GM19023 (cell line): ENCODE measurements at regions not wholly inside any gene's neighbourhood (a gene's known extent, or its start where the extent isn't known, plus 50 kb on each side); places are given as distances from the start of the nearest gene placed in this dataset.

Experiments
- ATAC-seq: cut with Tn5 transposase; IDR thresholded peaks from one replicate; pipeline ENCODE4 v1.9.1; 2021; ENCODE audit warnings: mild to moderate bottlenecking, moderate library complexity; ENCODE audit not compliant: unreplicated experiment

GRCh38 chr2:187143537-187143936, 294.6 kb upstream of the ZSWIM2 start:
- no peak for ATAC-seq

- ATAC-seq: no peak
Measured at GRCh38 chr2:187139469-187139868, 290.5 kb upstream of the ZSWIM2 start.

- ATAC-seq: no peak
Measured at GRCh38 chr2:187138265-187138664, 289.3 kb upstream of the ZSWIM2 start.

GRCh38 chr2:187136646-187137045, 287.7 kb upstream of the ZSWIM2 start:
- ATAC-seq: no peak

- ATAC-seq: no peak
Measured at GRCh38 chr2:187134306-187134705, 285.3 kb upstream of the ZSWIM2 start.

DNA sequence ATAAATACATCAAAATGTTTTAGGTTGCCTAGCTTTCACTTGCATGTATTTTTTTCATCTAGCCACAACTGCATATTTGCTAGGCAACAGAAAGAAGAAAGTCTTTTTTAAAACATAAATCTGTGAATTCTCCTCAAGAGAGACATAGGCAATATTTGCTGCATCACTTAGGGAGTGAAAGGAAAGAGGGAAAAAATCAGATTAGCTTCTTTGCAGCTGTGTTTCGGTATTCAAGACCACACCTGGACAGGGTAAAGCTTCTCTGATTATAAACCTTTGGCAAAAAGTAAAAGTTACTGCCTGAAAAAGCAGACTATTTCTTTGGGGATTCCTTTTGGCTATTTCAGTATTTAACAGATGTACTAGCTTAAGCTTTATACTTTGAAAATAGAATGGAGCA, 280.9 kb upstream of the ZSWIM2 start:
- ATAC-seq: no peak

GRCh38 chr2:187129306-187129705, 280.3 kb upstream of the ZSWIM2 start:
- ATAC-seq: no peak

- no peak for ATAC-seq
Measured at GRCh38 chr2:187126247-187127005, 277.5 kb upstream of the ZSWIM2 start.

GRCh38 chr2:187125318-187125717, 276.3 kb upstream of the ZSWIM2 start:
- no peak for ATAC-seq

- ATAC-seq: no peak
Measured at GRCh38 chr2:187124529-187124928, 275.6 kb upstream of the ZSWIM2 start.

DNA sequence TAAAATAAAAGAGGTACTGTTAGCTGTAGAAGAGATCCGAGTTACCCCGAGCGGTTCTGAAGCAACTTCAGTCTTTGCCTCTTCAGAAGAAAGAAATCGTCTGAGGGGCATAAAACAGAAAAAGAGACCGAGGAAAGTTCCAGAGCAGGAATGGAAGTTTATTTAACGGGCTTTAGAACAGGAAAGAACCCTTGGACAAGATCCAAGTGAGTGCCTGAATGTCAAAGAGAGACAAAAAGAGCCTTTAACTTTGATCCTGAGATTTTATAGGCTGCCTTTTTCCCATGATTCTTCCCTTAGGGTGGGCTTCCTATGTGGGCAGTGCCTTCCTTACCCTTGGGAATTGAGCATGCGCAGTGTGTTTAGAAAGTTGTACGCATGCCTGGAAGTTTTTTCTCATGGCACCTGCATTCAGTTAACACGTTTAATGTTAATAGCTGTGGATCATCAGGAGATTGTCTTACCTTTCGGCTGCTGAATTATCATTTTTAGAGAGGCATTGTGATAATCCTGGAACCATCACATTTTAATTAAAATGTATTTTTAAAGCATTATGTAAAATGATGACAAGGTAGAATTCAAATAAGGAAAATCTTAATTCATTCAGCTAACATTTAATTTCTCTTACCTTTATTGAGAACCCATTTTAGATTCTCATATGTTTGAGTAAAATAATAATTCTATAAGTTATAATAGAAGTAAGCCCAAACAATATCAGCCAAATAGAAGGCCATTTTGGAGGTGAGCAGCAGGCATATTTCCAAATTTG, 269.5 kb upstream of the ZSWIM2 start:
- ATAC-seq: no peak

GRCh38 chr2:187117483-187117882, 268.5 kb upstream of the ZSWIM2 start:
- no peak for ATAC-seq

DNA sequence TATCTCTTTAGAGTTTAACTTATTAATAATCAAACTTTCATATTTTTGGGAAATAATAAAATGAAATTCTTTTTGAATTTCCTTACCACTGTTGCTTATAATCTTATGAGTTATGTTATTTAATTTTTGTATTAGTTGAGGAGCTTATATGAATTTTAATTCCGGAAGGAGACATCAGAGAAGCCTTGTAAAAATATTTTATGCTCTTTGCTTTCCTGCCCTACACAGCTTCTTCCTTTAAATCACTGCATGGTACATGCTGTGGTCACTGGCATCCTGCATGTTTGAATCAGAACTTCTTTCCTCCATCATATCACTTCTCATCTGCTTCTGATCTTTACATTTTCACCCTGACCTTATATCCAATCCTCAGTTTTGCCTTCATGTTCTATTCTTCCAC, 266.7 kb upstream of the ZSWIM2 start:
- no peak for ATAC-seq

DNA sequence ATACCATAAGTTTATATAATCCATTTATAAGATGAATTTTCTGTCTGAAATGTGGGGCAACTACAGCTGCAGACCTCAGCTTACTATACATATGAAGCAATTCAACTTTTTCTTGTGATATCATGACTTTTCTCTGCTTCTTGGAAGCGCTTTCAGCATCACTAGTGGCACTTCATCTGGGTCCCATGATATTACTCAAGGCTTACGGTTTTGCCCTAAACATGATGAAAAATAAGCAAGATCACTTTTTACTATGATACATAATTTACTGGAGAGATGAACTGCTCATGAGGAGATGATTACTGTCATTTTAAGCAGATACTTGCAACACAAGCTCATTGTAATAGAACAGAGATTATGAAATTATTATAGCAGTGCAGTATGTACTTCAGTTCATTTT, 258.0 kb upstream of the ZSWIM2 start:
- no peak for ATAC-seq

DNA sequence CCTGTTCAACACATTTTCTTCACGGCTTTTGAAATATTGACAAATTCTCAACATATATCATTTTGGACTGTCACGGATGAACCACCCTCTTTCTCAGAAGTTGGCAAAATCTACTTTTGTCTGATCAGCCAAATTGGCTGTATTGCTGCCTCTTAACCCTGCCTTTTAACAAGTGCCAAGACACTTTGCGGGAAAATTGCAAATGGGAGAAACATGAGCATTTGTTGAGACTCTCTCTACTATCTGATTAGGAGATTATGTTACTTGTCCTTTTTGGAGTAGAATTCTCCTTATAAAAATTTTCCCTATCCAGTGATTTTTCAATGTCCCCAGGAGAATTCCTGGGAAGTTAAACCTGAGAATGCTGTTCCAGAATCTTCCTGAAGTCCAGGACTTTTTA, 256.2 kb upstream of the ZSWIM2 start:
- ATAC-seq: no peak

DNA sequence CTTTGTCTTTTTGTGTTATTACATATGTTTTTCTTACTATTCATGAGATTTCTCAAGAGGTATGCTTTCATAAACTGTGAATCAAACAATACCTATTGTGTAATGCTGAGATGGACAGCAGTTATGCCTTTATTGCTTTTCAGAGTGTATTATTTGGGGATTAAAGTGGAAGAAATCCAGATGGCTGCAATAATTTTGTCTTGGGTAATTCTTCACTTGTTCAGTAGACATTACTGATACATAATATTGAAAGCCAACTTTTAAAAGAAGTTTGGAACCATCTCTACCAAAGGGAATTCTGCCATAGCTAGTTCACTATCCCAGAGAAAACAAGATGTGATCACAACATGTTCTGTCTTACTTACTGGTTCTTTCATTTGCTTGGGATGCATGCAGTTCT, 253.4 kb upstream of the ZSWIM2 start:
- ATAC-seq: no peak

DNA sequence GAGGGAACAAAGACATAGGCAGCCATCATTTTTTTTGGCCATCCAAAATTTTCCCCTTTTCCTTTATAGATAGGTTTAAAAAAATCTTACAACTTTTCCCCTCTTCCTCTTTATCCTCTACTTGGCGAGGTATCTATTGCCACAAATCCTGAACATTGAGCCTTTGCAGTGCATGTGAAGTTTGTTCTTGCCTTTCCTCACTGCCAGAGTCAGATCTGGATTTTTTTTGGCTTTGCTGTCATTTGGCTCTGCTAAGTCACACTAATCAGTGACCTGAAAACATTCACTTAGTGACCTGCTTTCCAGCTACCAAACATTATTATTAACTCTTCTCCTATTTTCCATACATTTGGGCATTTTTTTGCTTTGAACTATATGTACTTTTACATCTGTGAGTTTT, 249.2 kb upstream of the ZSWIM2 start:
- no peak for ATAC-seq

DNA sequence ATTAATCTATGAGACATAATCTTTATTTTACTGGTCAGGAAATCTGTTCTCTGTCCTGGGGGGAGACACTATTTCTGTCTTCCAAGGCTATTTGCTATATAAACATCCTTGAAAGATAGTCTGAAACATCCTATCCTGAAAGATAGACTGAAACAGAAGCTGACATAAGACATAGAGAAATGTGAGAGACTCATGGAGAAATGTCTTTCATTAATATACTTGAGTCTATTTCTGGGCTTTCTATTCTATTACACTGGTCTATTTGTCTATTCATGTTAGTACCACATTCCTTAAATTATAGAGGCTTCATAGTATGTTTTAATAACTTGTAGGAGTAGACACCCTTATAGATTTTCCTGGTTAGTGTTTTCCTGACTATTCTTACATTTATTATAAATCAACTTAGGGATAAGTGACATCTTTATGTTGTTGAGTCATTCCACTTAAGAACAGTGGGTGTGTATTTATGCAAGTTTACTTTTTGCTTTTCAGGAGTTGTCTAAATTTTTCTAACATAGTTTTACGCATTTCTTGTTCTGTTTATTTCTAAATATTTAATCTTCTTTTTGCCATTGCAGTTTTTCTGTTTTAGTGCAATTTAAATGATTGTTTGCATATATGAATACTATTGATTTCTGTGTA, 244.9 kb upstream of the ZSWIM2 start:
- ATAC-seq: no peak

DNA sequence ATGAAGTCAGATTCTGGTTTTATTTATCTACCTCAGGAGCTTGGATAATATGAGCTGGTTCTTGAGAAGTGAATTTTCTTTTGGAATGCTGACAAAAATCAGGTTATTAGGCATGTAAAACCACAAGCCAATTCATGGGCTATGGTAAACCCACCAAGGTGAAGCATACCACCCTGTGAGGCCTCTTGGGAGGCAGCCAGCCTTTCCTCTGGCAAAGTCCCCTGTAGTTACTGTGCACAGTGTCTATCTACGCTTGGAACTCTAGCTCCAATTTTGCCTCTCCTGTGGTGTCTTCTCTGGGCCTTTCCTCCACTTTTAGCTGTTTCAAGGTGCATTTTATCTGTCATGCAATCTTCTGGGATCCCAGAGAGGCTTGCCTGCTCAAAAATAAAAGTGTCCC, 242.7 kb upstream of the ZSWIM2 start:
- no peak for ATAC-seq

DNA sequence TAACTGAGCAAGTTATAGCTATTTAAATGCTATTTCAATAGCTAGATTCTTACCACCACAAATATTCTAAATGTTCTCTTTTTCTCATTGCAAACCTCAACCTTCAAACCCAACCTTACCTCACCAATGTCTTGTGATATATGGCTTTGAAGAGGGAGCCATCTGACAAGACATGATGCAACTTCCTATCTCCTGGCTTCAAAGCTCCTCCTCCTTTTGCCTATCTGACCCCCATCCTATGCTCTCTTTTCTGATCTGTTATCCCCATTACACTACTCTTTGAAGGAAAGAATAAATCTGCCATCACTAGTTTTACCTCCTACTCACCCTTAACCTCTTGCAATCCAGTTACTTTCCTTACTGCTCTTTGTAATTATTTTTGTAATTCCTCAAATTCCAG, 235.6 kb upstream of the ZSWIM2 start:
- no peak for ATAC-seq

DNA sequence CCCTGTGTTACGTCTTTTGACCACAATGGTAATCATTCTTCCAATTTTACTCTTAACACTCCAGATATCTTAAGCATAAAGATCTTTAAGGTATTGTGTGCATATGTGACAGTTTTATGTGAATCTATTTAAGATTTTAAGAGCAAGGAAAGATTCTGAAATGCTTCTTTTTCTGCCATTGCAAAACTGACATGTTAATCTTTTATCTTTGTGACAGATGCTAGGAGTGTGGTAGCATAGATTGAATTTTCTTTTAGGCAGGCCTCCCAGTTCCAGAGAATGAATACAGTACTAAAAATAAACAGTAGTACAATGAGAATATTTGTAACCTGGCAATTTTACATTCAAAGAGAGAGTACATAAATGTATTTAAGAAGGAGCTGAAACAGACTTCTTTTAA, 232.5 kb upstream of the ZSWIM2 start:
- no peak for ATAC-seq

- no peak for ATAC-seq
Measured at GRCh38 chr2:187079901-187080300, 230.9 kb upstream of the ZSWIM2 start.
